ENCODE measurements at regions not wholly inside any gene's neighbourhood (a gene's known extent, or its start where the extent isn't known, plus 50 kb on each side); places are given as distances from the start of the nearest gene placed in this dataset.

- no TSS peak for BruUV-seq (replicated peaks)
- Histone ChIP-seq H3K4me1 (ENCODE audit: insufficient read depth, low read length, poor library complexity, severe bottlenecking) (peaks cover 57% of the 10 kb centered on the region), H3K4me3 (ENCODE audit: low read depth, low read length, poor library complexity, severe bottlenecking) (no peak overlapping the region), H3K9me3 (ENCODE audit: low read depth, low read length, poor library complexity, severe bottlenecking) (no peaks in the 10 kb centered on the region), H3K36me3 (ENCODE audit: insufficient read depth, low read length, poor library complexity, severe bottlenecking) (no peaks in the 10 kb centered on the region), H3K27me3 (replicated peaks; ENCODE audit: insufficient read depth, low read depth, low read length, poor library complexity) (no peaks in the 10 kb centered on the region), H3K27ac (ENCODE audit: low read depth, low read length, poor library complexity, severe bottlenecking) (peak overlapping the region; percentile 79)
- CTCF ChIA-PET: interaction anchor here (1.0 to 2.0 kb wide), 2 partner anchors 82 to 546 kb away, joined by 4 to 8 read pairs; no protein-coding TSS in a partner anchor
- no peak for DNase-seq (ENCODE audit: low spot score)
- TF ChIP-seq EZH2 (IDR thresholded peaks at IDR 0.05; ENCODE audit: borderline replicate concordance, low read depth, low read length, poor library complexity, severe bottlenecking) (no peak), CTCF (conservative IDR thresholded peaks at IDR 0.05; ENCODE audit: low read depth, low read length) (no peak)
- POLR2A ChIA-PET (ENCODE audit: low non-redundant PET): interaction anchor here (0.5 to 0.6 kb wide), 2 partner anchors 546 to 579 kb away, joined by 3 to 5 read pairs; no protein-coding TSS in a partner anchor
- intact Hi-C loops (cut with micrococcal nuclease; ENCODE audit: unreplicated experiment): loop anchor here (2.0 to 10.0 kb wide), 4 partner anchors 80 to 546 kb away; partner anchors contain the start of gene JMJD1C
Measured at GRCh38 chr10:63712717-63713115, 191.5 kb downstream of the REEP3 start.

- H3K9me3 ChIP-seq (ENCODE audit: low read depth, low read length, poor library complexity, severe bottlenecking): no peaks in the 10 kb centered on the region
- peak overlapping the region; percentile 79 for H3K27ac ChIP-seq (ENCODE audit: low read depth, low read length, poor library complexity, severe bottlenecking)
- H3K4me1 ChIP-seq (ENCODE audit: insufficient read depth, low read length, poor library complexity, severe bottlenecking): peaks cover 64% of the 10 kb centered on the region
- intact Hi-C loops (cut with micrococcal nuclease; ENCODE audit: unreplicated experiment): loop anchor here (2.0 to 10.0 kb wide), 4 partner anchors 81 to 547 kb away; partner anchors contain the start of gene JMJD1C
- POLR2A ChIA-PET (ENCODE audit: low non-redundant PET): interaction anchor here (0.5 to 0.6 kb wide), 2 partner anchors 546 to 579 kb away, joined by 3 to 5 read pairs; no protein-coding TSS in a partner anchor
- no peaks in the 10 kb centered on the region for H3K27me3 ChIP-seq (replicated peaks; ENCODE audit: insufficient read depth, low read depth, low read length, poor library complexity)
- H3K4me3 ChIP-seq (ENCODE audit: low read depth, low read length, poor library complexity, severe bottlenecking): no peak overlapping the region
- TF ChIP-seq CTCF (conservative IDR thresholded peaks at IDR 0.05; ENCODE audit: low read depth, low read length): no peak
- no peak for TF ChIP-seq EZH2 (IDR thresholded peaks at IDR 0.05; ENCODE audit: borderline replicate concordance, low read depth, low read length, poor library complexity, severe bottlenecking)
- BruUV-seq (replicated peaks): TSS peak; percentile 81
- H3K36me3 ChIP-seq (ENCODE audit: insufficient read depth, low read length, poor library complexity, severe bottlenecking): no peaks in the 10 kb centered on the region
- CTCF ChIA-PET: interaction anchor here (1.0 to 2.0 kb wide), 2 partner anchors 83 to 547 kb away, joined by 4 to 8 read pairs; no protein-coding TSS in a partner anchor
- DNase-seq (ENCODE audit: low spot score): peak; percentile 99
Measured at GRCh38 chr10:63713191-63714144, 192.3 kb downstream of the REEP3 start.

- no peak for DNase-seq (ENCODE audit: low spot score)
- TF ChIP-seq EZH2 (IDR thresholded peaks at IDR 0.05; ENCODE audit: borderline replicate concordance, low read depth, low read length, poor library complexity, severe bottlenecking) (no peak), CTCF (conservative IDR thresholded peaks at IDR 0.05; ENCODE audit: low read depth, low read length) (no peak)
- H3K27me3 ChIP-seq (replicated peaks; ENCODE audit: insufficient read depth, low read depth, low read length, poor library complexity): no peaks in the 10 kb centered on the region
- BruUV-seq (replicated peaks): no TSS peak
- POLR2A ChIA-PET (ENCODE audit: low non-redundant PET): no interaction called here
- intact Hi-C loops (cut with micrococcal nuclease; ENCODE audit: unreplicated experiment): loop anchor here (5.0 to 10.0 kb wide), 2 partner anchors 194 to 451 kb away; partner anchors contain the start of gene REEP3
- no peak overlapping the region for H3K4me3 ChIP-seq (ENCODE audit: low read depth, low read length, poor library complexity, severe bottlenecking)
- H3K36me3 ChIP-seq (ENCODE audit: insufficient read depth, low read length, poor library complexity, severe bottlenecking): no peaks in the 10 kb centered on the region
- CTCF ChIA-PET: interaction anchor here (0.8 kb wide), 1 partner anchor 549 kb away, joined by 3 read pairs; no protein-coding TSS in a partner anchor
- H3K9me3 ChIP-seq (ENCODE audit: low read depth, low read length, poor library complexity, severe bottlenecking): no peaks in the 10 kb centered on the region
- H3K4me1 ChIP-seq (ENCODE audit: insufficient read depth, low read length, poor library complexity, severe bottlenecking): peaks cover 81% of the 10 kb centered on the region
- H3K27ac ChIP-seq (ENCODE audit: low read depth, low read length, poor library complexity, severe bottlenecking): no peak overlapping the region
Measured at GRCh38 chr10:63716016-63716580, 194.9 kb downstream of the REEP3 start.

Data from A673 (cell line).